WI38 (cell line): ENCODE measurements at regions not wholly inside any gene's neighbourhood (a gene's known extent, or its start where the extent isn't known, plus 50 kb on each side); places are given as distances from the start of the nearest gene placed in this dataset.

Experiments used
- H3K4me3 ChIP-seq: 2 replicates; pipeline ENCODE4 v1.5.1; 2011; ENCODE audit warnings: low read depth, mild to moderate bottlenecking, control low read depth, low read length
- TF ChIP-seq, protein P1 (sequence below): IDR thresholded peaks from 2 replicates; pipeline ENCODE4 v1.5.1; 2012; ENCODE audit warnings: low read depth, mild to moderate bottlenecking, control low read depth, low read length

DNA sequence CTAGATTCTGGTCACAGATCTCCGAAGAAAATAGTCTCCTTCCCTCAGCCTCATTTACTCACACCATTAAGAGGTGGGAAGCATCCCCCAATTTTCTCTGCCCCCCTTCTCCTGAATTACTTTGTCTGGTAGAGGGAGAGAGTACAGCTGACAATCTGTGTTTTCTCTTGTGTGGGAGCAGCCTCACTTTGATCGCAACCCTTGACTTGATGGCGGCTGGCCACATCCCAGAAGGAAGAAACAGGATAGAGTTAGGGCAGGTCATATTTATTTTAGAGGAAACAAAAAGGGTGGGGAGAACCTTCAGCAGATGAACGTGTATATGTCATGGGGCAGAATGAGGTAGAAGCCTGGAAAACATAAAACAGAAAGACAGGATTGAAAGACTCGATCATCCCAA, 82.4 kb upstream of the FAM171A1 start:
- H3K4me3 ChIP-seq, result no peak overlapping the region
- TF ChIP-seq, protein P1, sequence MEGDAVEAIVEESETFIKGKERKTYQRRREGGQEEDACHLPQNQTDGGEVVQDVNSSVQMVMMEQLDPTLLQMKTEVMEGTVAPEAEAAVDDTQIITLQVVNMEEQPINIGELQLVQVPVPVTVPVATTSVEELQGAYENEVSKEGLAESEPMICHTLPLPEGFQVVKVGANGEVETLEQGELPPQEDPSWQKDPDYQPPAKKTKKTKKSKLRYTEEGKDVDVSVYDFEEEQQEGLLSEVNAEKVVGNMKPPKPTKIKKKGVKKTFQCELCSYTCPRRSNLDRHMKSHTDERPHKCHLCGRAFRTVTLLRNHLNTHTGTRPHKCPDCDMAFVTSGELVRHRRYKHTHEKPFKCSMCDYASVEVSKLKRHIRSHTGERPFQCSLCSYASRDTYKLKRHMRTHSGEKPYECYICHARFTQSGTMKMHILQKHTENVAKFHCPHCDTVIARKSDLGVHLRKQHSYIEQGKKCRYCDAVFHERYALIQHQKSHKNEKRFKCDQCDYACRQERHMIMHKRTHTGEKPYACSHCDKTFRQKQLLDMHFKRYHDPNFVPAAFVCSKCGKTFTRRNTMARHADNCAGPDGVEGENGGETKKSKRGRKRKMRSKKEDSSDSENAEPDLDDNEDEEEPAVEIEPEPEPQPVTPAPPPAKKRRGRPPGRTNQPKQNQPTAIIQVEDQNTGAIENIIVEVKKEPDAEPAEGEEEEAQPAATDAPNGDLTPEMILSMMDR, result no peak

DNA sequence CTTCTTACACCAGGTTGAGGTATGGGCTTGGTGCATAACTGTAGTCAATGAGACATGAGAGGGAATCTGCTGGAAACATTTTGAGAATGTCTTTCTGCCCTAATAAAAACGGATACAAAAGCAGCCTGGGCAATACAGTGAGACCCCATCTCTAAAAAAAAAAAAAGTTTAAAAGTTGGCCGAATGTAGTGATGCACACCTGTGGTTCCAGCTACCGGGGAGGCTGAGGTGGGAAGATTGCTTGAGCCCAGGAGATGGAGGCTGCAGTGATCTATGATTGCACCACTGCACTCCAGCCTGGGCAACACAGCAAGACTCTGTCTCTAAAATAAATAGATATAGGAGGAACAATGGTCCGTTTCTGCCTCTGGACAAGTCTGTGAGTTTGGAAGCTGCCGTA, 81.5 kb upstream of the FAM171A1 start:
- TF ChIP-seq, protein P1, result no peak
- H3K4me3 ChIP-seq, result no peak overlapping the region

DNA sequence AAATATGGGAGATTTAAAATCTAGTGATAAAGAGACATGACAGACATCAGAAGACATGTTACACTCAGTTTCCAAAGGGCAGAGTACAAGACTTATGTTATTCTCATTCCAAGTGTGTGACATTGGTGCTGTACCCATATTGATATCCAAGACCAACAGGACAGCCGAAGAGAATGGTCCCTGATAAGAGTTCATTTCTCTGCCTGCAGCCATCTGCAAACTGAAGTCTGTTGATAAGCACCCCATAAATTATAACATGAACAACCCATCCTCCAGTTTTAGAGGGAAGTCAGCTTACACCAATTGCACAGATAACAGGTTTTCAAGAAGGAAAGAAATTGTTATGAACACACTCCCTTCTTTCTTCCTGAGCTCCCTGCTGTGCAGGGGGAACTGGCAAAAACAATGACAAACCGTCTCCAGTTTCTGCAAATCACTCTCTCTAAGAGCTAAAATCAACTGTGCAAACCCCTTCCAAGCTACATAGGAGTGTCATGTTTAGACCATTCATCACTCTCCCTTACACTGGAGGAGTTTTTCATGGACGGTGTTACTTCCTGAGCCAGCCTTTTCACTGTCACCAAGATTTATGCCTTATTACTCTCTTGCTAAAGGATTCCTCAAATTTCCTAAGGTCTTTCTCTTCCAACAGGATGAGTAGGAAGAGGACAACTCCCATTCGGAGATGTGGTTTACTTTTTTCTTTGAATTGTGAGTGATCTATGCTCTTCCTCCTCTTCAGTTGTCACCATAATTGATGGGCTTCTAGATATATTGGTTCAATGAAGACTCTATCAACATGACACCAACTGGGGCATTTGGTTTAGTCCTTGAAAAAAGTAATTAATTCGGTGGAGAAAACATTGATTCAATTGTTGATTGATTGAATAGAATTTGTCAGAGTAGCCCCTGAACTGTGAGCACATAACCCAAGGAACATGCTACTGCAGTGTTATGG, 80.3 kb upstream of the FAM171A1 start:
- H3K4me3 ChIP-seq, result no peak overlapping the region
- TF ChIP-seq, protein P1, result no peak

DNA sequence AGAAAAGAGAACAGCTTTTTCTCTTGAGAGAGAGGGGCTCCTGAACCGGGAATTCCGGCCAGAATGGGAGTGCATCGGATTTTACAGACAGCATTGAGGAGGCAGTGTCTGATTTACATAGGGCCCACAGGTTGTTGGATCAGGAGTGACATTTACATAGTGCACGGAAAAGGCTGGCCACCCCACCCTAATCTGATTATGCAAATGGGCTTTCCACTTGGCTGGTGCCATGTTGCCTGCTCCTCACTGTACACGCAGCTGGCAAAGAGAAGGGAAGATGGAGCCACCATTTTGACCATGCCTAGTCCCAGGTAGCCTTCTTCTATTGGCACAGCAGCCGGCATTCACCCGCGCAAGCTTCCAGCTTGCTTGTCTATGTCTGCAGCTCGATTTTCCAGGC, 77.5 kb upstream of the FAM171A1 start:
- no peak overlapping the region for H3K4me3 ChIP-seq
- TF ChIP-seq, protein P1, result no peak

DNA sequence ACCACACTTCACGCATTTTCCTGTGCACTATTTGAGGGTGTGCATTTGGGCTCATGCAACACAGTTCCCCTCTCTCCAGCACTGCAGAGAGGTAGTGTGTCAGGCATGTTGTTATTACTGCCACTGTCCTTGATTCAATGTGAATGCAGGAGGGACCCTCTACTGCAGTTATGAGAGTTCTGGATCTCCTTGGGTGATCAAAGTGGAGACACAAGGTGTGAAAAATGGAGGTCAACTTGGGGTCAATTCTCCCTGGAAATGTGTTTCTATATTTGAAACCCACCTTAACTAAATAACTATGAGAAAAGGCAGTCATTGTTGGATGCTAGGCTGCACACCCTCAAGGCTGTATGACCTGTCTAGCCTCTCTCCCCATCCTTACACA, 73.9 kb upstream of the FAM171A1 start:
- H3K4me3 ChIP-seq, result no peak overlapping the region
- TF ChIP-seq, protein P1, result no peak

DNA sequence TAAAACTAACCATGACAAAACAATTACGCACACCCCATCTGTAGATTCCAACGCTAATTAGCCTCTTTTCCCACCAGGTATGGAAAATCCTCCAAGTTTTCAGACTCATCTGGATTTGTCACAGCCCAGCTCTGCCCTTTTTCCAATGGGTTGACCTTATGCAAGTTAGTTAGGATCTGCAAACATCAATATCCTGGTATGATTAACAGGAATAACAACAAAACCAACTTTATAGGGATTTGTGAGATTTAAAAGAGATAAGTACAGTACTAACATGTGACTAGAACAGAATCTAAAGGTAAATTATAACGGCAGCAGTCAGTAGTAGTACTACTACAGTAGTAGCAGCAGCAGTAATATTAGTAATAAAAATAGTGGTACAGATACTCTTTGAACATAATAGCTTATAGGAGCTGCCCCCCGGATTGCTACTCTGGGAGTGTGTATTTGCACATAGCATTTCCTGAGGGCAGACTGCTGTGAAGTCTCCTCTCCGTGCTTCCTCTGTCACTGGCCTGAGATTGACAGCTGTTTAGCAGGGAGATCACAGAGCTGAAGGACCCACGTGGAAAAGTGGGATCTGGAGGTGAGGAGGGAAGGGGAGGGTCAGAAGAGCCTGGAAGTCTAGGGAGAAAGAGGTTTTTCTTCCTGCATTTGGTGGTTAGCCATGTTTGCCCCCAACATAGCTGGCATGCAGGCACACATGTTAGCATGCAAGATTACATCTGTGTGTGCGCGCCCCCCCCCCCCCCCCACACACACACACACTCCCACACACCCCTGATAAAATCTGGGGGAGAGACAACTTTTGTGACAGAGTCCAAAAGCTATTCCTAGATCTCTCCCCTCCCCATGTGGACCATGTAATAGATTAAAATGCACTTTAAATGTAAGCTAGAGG, 73.3 kb upstream of the FAM171A1 start:
- no peak overlapping the region for H3K4me3 ChIP-seq
- TF ChIP-seq, protein P1, result no peak
